SK-N-SH treated with all-trans-retinoic acid at 6 μM for 48 hours (cell line): ENCODE measurements at regions not wholly inside any gene's neighbourhood (a gene's known extent, or its start where the extent isn't known, plus 50 kb on each side); places are given as distances from the start of the nearest gene placed in this dataset.

Experiments used
- ATAC-seq: fragments of 200-7000 bp; cut with Tn5 transposase; 3 replicates; pipeline ENCODE4 v1.9.1; 2020; ENCODE audit warnings: mild to moderate bottlenecking, moderate library complexity
- ARNTL ChIP-seq: fragments of 450-650 bp; formaldehyde crosslinking; IDR thresholded peaks from 2 replicates; pipeline ENCODE4 v1.5.0; 2020; ENCODE audit warnings: low read depth, mild to moderate bottlenecking, moderate library complexity, borderline replicate concordance
- BACH2 ChIP-seq: fragments of 250-450 bp; sonication (Bioruptor Pico); IDR thresholded peaks from 2 replicates; pipeline ENCODE4 v1.9.0; 2021; ENCODE audit warnings: mild to moderate bottlenecking, borderline replicate concordance
- CREB5 ChIP-seq: fragments of 250-450 bp; sonication (Bioruptor Pico); IDR thresholded peaks from 2 replicates; pipeline ENCODE4 v1.5.1; 2020; ENCODE audit warnings: low read depth, mild to moderate bottlenecking, moderate library complexity
- CSDC2 ChIP-seq: fragments of 250-450 bp; sonication (Bioruptor Pico); IDR thresholded peaks from 2 replicates; pipeline ENCODE4 v1.5.0; 2020; ENCODE audit warnings: mild to moderate bottlenecking, moderate library complexity
- CSRNP3 ChIP-seq: fragments of 250-450 bp; sonication (Bioruptor Pico); IDR thresholded peaks from 2 replicates; pipeline ENCODE4 v1.5.1; 2021; ENCODE audit warnings: mild to moderate bottlenecking, moderate library complexity
- GLIS3 ChIP-seq: fragments of 250-450 bp; sonication (Bioruptor Pico); IDR thresholded peaks from 2 replicates; pipeline ENCODE4 v1.5.0; 2020; ENCODE audit warnings: mild to moderate bottlenecking, moderate library complexity
- ISL1 ChIP-seq: fragments of 250-450 bp; sonication (Bioruptor Pico); IDR thresholded peaks from 2 replicates; pipeline ENCODE4 v2.1.2; 2022; ENCODE audit warnings: mild to moderate bottlenecking, moderate library complexity
- OSR1 ChIP-seq: fragments of 250-450 bp; sonication (Bioruptor Pico); IDR thresholded peaks from 2 replicates; pipeline ENCODE4 v1.8.0; 2022; ENCODE audit warnings: moderate library complexity, mild to moderate bottlenecking, inconsistent platforms
- PATZ1 ChIP-seq: fragments of 250-450 bp; sonication (Bioruptor Pico); IDR thresholded peaks from 2 replicates; pipeline ENCODE4 v1.8.0; 2020; ENCODE audit warnings: mild to moderate bottlenecking, moderate library complexity, borderline replicate concordance
- POU6F1 ChIP-seq: fragments of 250-450 bp; sonication (Bioruptor Pico); IDR thresholded peaks from 2 replicates; pipeline ENCODE4 v1.8.0; 2021; ENCODE audit warnings: low read depth, mild to moderate bottlenecking, moderate library complexity, borderline replicate concordance
- PPARA ChIP-seq: fragments of 250-450 bp; sonication (Bioruptor Pico); IDR thresholded peaks from 2 replicates; pipeline ENCODE4 v1.5.0; 2020; ENCODE audit warnings: mild to moderate bottlenecking, borderline replicate concordance
- RARB ChIP-seq: fragments of 250-450 bp; sonication (Bioruptor Pico); IDR thresholded peaks from 2 replicates; pipeline ENCODE4 v1.8.0; 2021; ENCODE audit warnings: mild to moderate bottlenecking, moderate library complexity
- SNAI2 ChIP-seq: fragments of 250-450 bp; sonication (Bioruptor Pico); IDR thresholded peaks from 2 replicates; pipeline ENCODE4 v1.5.0; 2020; ENCODE audit warnings: mild to moderate bottlenecking, moderate library complexity
- TCF4 ChIP-seq: fragments of 250-450 bp; sonication (Bioruptor Pico); IDR thresholded peaks from 2 replicates; pipeline ENCODE4 v1.8.0; 2021; ENCODE audit warnings: mild to moderate bottlenecking, moderate library complexity, borderline replicate concordance
- TSHZ2 ChIP-seq: fragments of 250-450 bp; sonication (Bioruptor Pico); IDR thresholded peaks from 2 replicates; pipeline ENCODE4 v1.5.0; 2020; ENCODE audit warnings: mild to moderate bottlenecking, moderate library complexity
- ZFP3 ChIP-seq: fragments of 250-450 bp; sonication (Bioruptor Pico); IDR thresholded peaks from 2 replicates; pipeline ENCODE4 v1.5.0; 2020; ENCODE audit warnings: mild to moderate bottlenecking, moderate library complexity
- ZFP30 ChIP-seq: fragments of 450-650 bp; formaldehyde crosslinking; IDR thresholded peaks from 2 replicates; pipeline ENCODE4 v1.5.0; 2022; ENCODE audit warnings: mild to moderate bottlenecking, moderate library complexity
- ZNF70 ChIP-seq: fragments of 450-650 bp; formaldehyde crosslinking; IDR thresholded peaks from 2 replicates; pipeline ENCODE4 v1.5.0; 2020; ENCODE audit warnings: mild to moderate bottlenecking, moderate library complexity
- ZNF8 ChIP-seq: fragments of 450-650 bp; formaldehyde crosslinking; IDR thresholded peaks from 2 replicates; pipeline ENCODE4 v1.5.0; 2020; ENCODE audit warnings: mild to moderate bottlenecking, moderate library complexity

- TF ChIP-seq SNAI2, result no peak
- no peak for TF ChIP-seq TSHZ2 (CRISPR knock-in tag)
- no peak for TF ChIP-seq BACH2
- ATAC-seq, result no peak
Measured at GRCh38 chr14:27253966-27254365, 656.1 kb upstream of the NOVA1 start.

- TF ChIP-seq PATZ1 (no peak), OSR1 (no peak), ZNF70 (CRISPR knock-in tag) (no peak), TSHZ2 (CRISPR knock-in tag) (no peak), TCF4 (CRISPR knock-in tag) (no peak), RARB (CRISPR knock-in tag) (no peak), ZFP3 (CRISPR knock-in tag) (no peak), GLIS3 (CRISPR knock-in tag) (no peak), SNAI2 (no peak), ZNF8 (CRISPR knock-in tag) (no peak), POU6F1 (CRISPR knock-in tag) (no peak), ISL1 (CRISPR knock-in tag) (no peak), PPARA (CRISPR knock-in tag) (no peak), CSDC2 (CRISPR knock-in tag) (no peak), CREB5 (CRISPR knock-in tag) (no peak), BACH2 (no peak), CSRNP3 (no peak)
- TF ChIP-seq, all 23 proteins: peak for 0
- no peak for ATAC-seq
Measured at GRCh38 chr14:27256805-27257204, 659.0 kb upstream of the NOVA1 start.

- no peak for ATAC-seq
- TF ChIP-seq ARNTL (CRISPR knock-in tag) (no peak), BACH2 (no peak), POU6F1 (CRISPR knock-in tag) (no peak), ZFP30 (no peak), TCF4 (CRISPR knock-in tag) (no peak), CREB5 (CRISPR knock-in tag) (no peak), PATZ1 (no peak)
Measured at GRCh38 chr14:27267876-27268275, 670.0 kb upstream of the NOVA1 start.
